ENCODE measurements at regions not wholly inside any gene's neighbourhood (a gene's known extent, or its start where the extent isn't known, plus 50 kb on each side); places are given as distances from the start of the nearest gene placed in this dataset.

DNA sequence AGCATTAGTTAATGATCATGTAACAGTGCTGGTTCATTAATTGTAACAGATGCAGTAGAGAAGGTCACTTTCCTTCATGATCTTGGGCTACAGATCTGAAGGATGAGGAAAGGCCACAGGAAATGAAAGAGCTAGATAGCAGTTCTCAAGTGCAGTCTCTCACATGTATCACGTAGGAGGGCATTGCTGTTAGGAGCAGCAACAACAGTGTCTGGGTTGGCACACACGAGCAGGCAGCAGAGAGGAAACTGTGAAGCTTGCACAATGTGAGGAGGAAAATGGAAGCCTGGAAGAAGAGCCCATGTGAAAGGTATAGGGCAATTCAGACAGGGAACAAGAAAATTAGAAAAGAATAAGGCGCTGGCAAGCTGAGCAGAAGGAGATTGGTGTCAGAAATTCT, 1741.5 kb downstream of the PCDH9 start:
- H3K27me3 ChIP-seq = no peaks in the 10 kb centered on the region
- peaks cover 0 to 1% (median 0%) of the 10 kb centered on the region in 3 donors for H3K9me3 ChIP-seq
- DNase-seq = no peak
- WGBS, 2 donors = 41 to 54% methylated on average over 3 of the region's 3 CpGs
- TF ChIP-seq, protein P1, sequence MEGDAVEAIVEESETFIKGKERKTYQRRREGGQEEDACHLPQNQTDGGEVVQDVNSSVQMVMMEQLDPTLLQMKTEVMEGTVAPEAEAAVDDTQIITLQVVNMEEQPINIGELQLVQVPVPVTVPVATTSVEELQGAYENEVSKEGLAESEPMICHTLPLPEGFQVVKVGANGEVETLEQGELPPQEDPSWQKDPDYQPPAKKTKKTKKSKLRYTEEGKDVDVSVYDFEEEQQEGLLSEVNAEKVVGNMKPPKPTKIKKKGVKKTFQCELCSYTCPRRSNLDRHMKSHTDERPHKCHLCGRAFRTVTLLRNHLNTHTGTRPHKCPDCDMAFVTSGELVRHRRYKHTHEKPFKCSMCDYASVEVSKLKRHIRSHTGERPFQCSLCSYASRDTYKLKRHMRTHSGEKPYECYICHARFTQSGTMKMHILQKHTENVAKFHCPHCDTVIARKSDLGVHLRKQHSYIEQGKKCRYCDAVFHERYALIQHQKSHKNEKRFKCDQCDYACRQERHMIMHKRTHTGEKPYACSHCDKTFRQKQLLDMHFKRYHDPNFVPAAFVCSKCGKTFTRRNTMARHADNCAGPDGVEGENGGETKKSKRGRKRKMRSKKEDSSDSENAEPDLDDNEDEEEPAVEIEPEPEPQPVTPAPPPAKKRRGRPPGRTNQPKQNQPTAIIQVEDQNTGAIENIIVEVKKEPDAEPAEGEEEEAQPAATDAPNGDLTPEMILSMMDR (IDR thresholded peaks at IDR 0.05) = no peak
- no peak for TF ChIP-seq POLR2A (IDR thresholded peaks at IDR 0.05)
- no peaks in the 10 kb centered on the region for H3K36me3 ChIP-seq
- no peaks in the 10 kb centered on the region for H3K4me1 ChIP-seq
- H3K27ac ChIP-seq = no peak overlapping the region
- intact Hi-C loops (cut with DNase I) = no loop called here
- H3K4me3 ChIP-seq = no peak overlapping the region

DNA sequence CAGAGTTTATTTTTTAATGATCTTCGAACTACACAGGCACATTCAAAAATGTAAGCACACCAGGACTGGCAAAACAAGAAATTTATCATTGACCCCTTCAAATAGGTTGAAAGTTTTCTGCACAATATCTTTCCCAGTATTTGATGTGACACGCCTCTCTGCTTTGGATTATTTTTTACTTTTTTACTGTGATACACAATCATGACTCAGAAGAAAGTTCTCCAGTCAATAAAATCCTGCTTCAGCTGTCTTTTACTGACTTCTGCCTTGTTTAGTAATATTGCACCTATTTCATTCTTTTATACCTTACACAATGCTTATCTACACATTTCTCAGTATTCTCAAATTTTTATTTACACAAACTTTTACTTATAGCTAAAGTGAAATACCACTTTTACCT, 1750.4 kb downstream of the PCDH9 start:
- H3K36me3 ChIP-seq = no peaks in the 10 kb centered on the region
- DNase-seq = no peak
- no peaks in the 10 kb centered on the region for H3K4me1 ChIP-seq
- TF ChIP-seq, protein P1 (IDR thresholded peaks at IDR 0.05) = no peak
- no peak for TF ChIP-seq POLR2A (IDR thresholded peaks at IDR 0.05)
- H3K9me3 ChIP-seq = peaks cover 0 to 4% (median 0%) of the 10 kb centered on the region in 3 donors
- no peak overlapping the region for H3K4me3 ChIP-seq
- no peaks in the 10 kb centered on the region for H3K27me3 ChIP-seq
- no peak overlapping the region for H3K27ac ChIP-seq
- 23 to 37% methylated on average over 2 of the region's 2 CpGs for WGBS, 2 donors
- intact Hi-C loops (cut with DNase I) = no loop called here

DNA sequence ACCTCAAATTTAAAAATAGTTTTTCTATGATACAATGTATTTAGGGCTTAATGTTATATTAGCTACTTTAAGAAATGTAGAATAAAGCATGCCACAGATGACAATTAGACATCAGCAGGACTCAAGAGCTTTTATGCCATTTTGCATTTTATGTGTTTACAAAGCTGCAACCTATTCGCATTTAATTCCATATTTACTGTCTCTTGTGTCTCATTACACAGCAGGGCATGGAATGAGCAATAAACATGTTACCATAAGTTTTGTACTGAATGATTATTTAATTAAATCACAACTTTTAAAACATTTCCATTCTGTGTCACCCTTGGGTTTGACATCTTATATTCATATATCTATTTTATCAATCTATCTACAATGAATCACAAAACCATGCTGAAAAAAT, 1756.9 kb downstream of the PCDH9 start:
- Histone ChIP-seq H3K27ac (no peak overlapping the region), H3K27me3 (no peaks in the 10 kb centered on the region), H3K36me3 (no peaks in the 10 kb centered on the region), H3K9me3 (no peaks in the 10 kb centered on the region), H3K4me1 (no peaks in the 10 kb centered on the region), H3K4me3 (no peak overlapping the region)
- intact Hi-C loops (cut with DNase I) = no loop called here
- no peak for TF ChIP-seq POLR2A (IDR thresholded peaks at IDR 0.05)
- TF ChIP-seq, protein P1 (IDR thresholded peaks at IDR 0.05) = no peak
- no peak for DNase-seq
- 76 to 100% methylated on average over 1 of the region's 1 CpG for WGBS, 2 donors

DNA sequence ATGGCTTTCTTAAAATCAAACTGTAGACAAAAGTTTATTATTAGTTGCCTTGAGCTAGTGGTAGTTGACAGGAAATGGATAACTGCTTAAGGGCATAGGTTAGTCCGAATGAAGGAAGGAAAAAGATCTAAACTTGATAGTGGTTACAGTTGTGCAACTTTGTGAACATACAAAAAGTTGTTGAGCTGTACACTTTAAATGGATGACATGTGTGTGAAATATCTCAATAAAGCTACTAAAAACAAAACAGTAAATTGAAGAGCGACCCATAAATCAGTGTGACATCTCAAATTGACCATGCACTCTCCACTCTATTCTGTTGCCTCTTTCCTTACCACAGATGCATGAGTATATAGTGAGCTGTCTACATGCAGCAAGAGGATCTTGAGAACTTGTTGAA, 1757.8 kb downstream of the PCDH9 start:
- intact Hi-C loops (cut with DNase I) = no loop called here
- H3K9me3 ChIP-seq = no peaks in the 10 kb centered on the region
- no peak for DNase-seq
- no peaks in the 10 kb centered on the region for H3K36me3 ChIP-seq
- H3K27me3 ChIP-seq = no peaks in the 10 kb centered on the region
- H3K4me1 ChIP-seq = no peaks in the 10 kb centered on the region
- no peak overlapping the region for H3K4me3 ChIP-seq
- TF ChIP-seq POLR2A (IDR thresholded peaks at IDR 0.05) = no peak
- TF ChIP-seq, protein P1 (IDR thresholded peaks at IDR 0.05) = no peak
- 66 to 71% methylated on average over 2 of the region's 2 CpGs for WGBS, 2 donors
- H3K27ac ChIP-seq = no peak overlapping the region

DNA sequence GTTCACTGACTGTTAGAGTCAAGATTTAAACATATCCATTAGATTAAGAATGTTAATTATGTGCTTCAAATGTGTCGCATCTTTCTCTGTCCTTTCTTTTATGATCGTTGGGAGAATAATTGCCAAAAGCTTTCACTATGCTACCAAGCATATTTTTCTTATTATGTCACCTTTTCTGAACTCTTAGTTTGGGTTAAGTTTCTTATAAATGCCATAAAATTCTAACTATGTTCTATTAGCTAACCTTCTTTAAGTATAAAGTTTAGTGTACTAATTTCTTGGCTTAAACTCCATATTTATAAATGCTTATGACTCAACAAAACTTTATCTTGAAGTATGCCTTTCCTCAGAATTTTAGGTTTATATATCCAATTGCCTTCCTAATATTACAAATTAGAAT, 1759.4 kb downstream of the PCDH9 start:
- DNase-seq = no peak
- Histone ChIP-seq H3K36me3 (no peaks in the 10 kb centered on the region), H3K4me3 (no peak overlapping the region), H3K9me3 (peaks cover 0 to 5% (median 4%) of the 10 kb centered on the region in 3 donors), H3K27me3 (no peaks in the 10 kb centered on the region), H3K27ac (no peak overlapping the region), H3K4me1 (no peaks in the 10 kb centered on the region)
- 48 to 59% methylated on average over 2 of the region's 2 CpGs for WGBS, 2 donors
- TF ChIP-seq, protein P1 (IDR thresholded peaks at IDR 0.05) = no peak
- no peak for TF ChIP-seq POLR2A (IDR thresholded peaks at IDR 0.05)
- intact Hi-C loops (cut with DNase I) = no loop called here
